HepG2 (cell line): ENCODE measurements at regions not wholly inside any gene's neighbourhood (a gene's known extent, or its start where the extent isn't known, plus 50 kb on each side); places are given as distances from the start of the nearest gene placed in this dataset.

Source experiments
- ATAC-seq: fragments of 200-7000 bp; cut with Tn5 transposase; 3 replicates; pipeline ENCODE4 v1.9.1; 2020; ENCODE audit warnings: mild to moderate bottlenecking, moderate library complexity
- BruUV-seq: library from RNA; stranded (reverse); fragments of 400-500 nt; replicated peaks from 2 replicates; lab custom pipeline; 2021; lab: Mats Ljungman, UMichigan
- CTCF ChIA-PET: fragments of 300-600 bp; formaldehyde crosslinking; extraction: SDS; loops from one replicate; lab custom pipeline; 2021; ENCODE audit warnings: low total read pairs, inconsistent platforms, low intra/inter-chr PET ratio; lab: Yijun Ruan, JAX
- POLR2A ChIA-PET: fragments of 350-600 bp; sonication (Branson Sonifier 250); formaldehyde crosslinking; loops from one replicate; lab custom pipeline; 2020; ENCODE audit warnings: antibody characterized with exemption, inconsistent platforms; lab: Yijun Ruan, JAX
- DNase-seq: peaks from one replicate; pipeline ENCODE4 v3.0.0-alpha.2; 2015; ENCODE audit warnings: low spot score
- FAIRE-seq: peaks from 3 replicates; lab custom pipeline; 2011; peaks lifted over from hg19 to GRCh38; lab: Jason Lieb, UNC
- H2AFZ ChIP-seq: one replicate; pipeline ENCODE4 v1.6.1; 2011; ENCODE audit warnings: low read length, inconsistent platforms
- H3K27ac ChIP-seq: fragments of 300-600 bp; 3 replicates; pipeline ENCODE4 v1.8.0; 2011; ENCODE audit warnings: mixed run types, mild to moderate bottlenecking, mixed read lengths, low read length, inconsistent platforms; ENCODE audit not compliant: insufficient read depth; ENCODE audit errors: extremely low read length
- H3K27me3 ChIP-seq, 2 experiments: fragments of 200-600 bp in 1 of 2; 2 replicates in 1 of 2; 3 replicates in 1 of 2; pipeline versions ENCODE4 v1.6.0 to v1.8.0; 2011; ENCODE audit warnings: low read length in 2 of 2, mild to moderate bottlenecking in 2 of 2, moderate library complexity in 2 of 2, inconsistent platforms in 1 of 2; ENCODE audit not compliant: insufficient read depth in 2 of 2, control insufficient read depth in 1 of 2
- H3K36me3 ChIP-seq, 2 experiments: fragments of 200-600 bp in 1 of 2; replicated peaks in 1 of 2; 2 replicates in 1 of 2; 3 replicates in 1 of 2; pipeline versions ENCODE4 v1.5.1 to v1.8.0; 2011; ENCODE audit warnings: low read length in 2 of 2, inconsistent platforms in 1 of 2; ENCODE audit not compliant: insufficient read depth in 2 of 2, control insufficient read depth in 1 of 2
- H3K4me1 ChIP-seq: 2 replicates; pipeline ENCODE4 v1.5.1; 2012; ENCODE audit warnings: low read length, inconsistent platforms; ENCODE audit not compliant: insufficient read depth
- H3K4me2 ChIP-seq: 2 replicates; pipeline ENCODE4 v1.6.0; 2011; ENCODE audit warnings: low read depth, low read length, inconsistent platforms
- H3K4me3 ChIP-seq, 3 experiments: fragments of 200-600 bp in 1 of 3; sonication (generic), shearing (Covaris generic) in 1 of 3; replicated peaks in 1 of 3; 2 replicates each; pipeline ENCODE4 v1.5.1; 2011 to 2016; ENCODE audit warnings: low read length in 3 of 3, inconsistent platforms in 2 of 3, low read depth in 2 of 3, mild to moderate bottlenecking in 2 of 3, control low read depth in 1 of 3, mixed read lengths in 1 of 3; ENCODE audit not compliant: insufficient read depth in 1 of 3
- H3K79me2 ChIP-seq: one replicate; pipeline ENCODE4 v1.6.1; 2011; ENCODE audit warnings: low read length, inconsistent platforms; ENCODE audit not compliant: insufficient read depth
- H3K9ac ChIP-seq: 2 replicates; pipeline ENCODE4 v1.6.0; 2011; ENCODE audit warnings: mild to moderate bottlenecking, low read depth, low read length, inconsistent platforms; ENCODE audit not compliant: insufficient read depth
- H3K9me3 ChIP-seq: 2 replicates; pipeline ENCODE4 v1.5.1; 2012; ENCODE audit warnings: mild to moderate bottlenecking, low read length
- H4K20me1 ChIP-seq: 2 replicates; pipeline ENCODE4 v1.6.0; 2011; ENCODE audit warnings: inconsistent platforms, mild to moderate bottlenecking, low read length, moderate library complexity; ENCODE audit not compliant: insufficient read depth
- BHLHE40 ChIP-seq: IDR thresholded peaks from 2 replicates; pipeline ENCODE4 v1.6.1; 2011; ENCODE audit warnings: low read length, improper control_type of control experiment
- ERF ChIP-seq: IDR thresholded peaks from 2 replicates; pipeline ENCODE4 v1.6.1; 2018; ENCODE audit warnings: missing biosample characterization, missing genetic modification reagents
- FOXO1 ChIP-seq: sonication (generic); formaldehyde crosslinking; IDR thresholded peaks from 2 replicates; pipeline ENCODE4 v1.4.0; 2020; ENCODE audit warnings: missing genetic modification reagents
- SNAI1 ChIP-seq: sonication (generic); formaldehyde crosslinking; IDR thresholded peaks from 2 replicates; pipeline ENCODE4 v1.5.0; 2020; ENCODE audit warnings: mild to moderate bottlenecking, missing genetic modification reagents, borderline replicate concordance
- SP140L ChIP-seq: sonication (generic); formaldehyde crosslinking; IDR thresholded peaks from 2 replicates; pipeline ENCODE4 v1.4.0; 2020; ENCODE audit warnings: missing genetic modification reagents, borderline replicate concordance
- ZNF326 ChIP-seq: sonication (generic); formaldehyde crosslinking; IDR thresholded peaks from 2 replicates; pipeline ENCODE4 v1.4.0; 2020; ENCODE audit warnings: missing genetic modification reagents, borderline replicate concordance
- ZNF33A ChIP-seq: sonication (generic); formaldehyde crosslinking; IDR thresholded peaks from 2 replicates; pipeline ENCODE4 v1.5.1; 2020; ENCODE audit warnings: missing genetic modification reagents, mild to moderate bottlenecking, moderate library complexity, borderline replicate concordance
- WGBS: methylation state at CpG from one replicate; pipeline ENCODE4 v1.1.6; 2017; ENCODE audit warnings: low lambda C conversion rate; 5-methylcytosine and 5-hydroxymethylcytosine counted together
- in situ Hi-C: cut with HindIII; loops from 2 replicates; pipeline ENCODE4 v1.10.0; 2017; ENCODE audit warnings: low pct_unique_long_range_greater_than_20kb; ENCODE audit not compliant: extremely low pct_ligation_motif_present
- intact Hi-C: fragments of 100-400 bp; cut with micrococcal nuclease; formaldehyde crosslinking; loops from one replicate; pipeline ENCODE4 v1.10.0; 2022; ENCODE audit not compliant: unreplicated experiment
- TF ChIP-seq, protein P1 (sequence below): IDR thresholded peaks from 2 replicates; pipeline ENCODE4 v1.6.1; 2012; ENCODE audit warnings: inconsistent platforms
- TF ChIP-seq, protein P2 (sequence below): IDR thresholded peaks from 2 replicates; pipeline ENCODE4 v1.6.1; 2016; ENCODE audit warnings: control low read depth
- TF ChIP-seq, protein P3 (sequence below): sonication (generic); formaldehyde crosslinking; IDR thresholded peaks from 2 replicates; pipeline ENCODE4 v1.4.0; 2020; ENCODE audit warnings: missing genetic modification reagents
- TF ChIP-seq, protein P4 (sequence below): sonication (generic); formaldehyde crosslinking; IDR thresholded peaks from 2 replicates; pipeline ENCODE4 v1.4.0; 2020; ENCODE audit warnings: missing genetic modification reagents
- TF ChIP-seq, protein P5 (sequence below): sonication (generic); formaldehyde crosslinking; IDR thresholded peaks from 2 replicates; pipeline ENCODE4 v1.8.1; 2023; ENCODE audit warnings: missing genetic modification reagents, inconsistent platforms, borderline replicate concordance

DNA sequence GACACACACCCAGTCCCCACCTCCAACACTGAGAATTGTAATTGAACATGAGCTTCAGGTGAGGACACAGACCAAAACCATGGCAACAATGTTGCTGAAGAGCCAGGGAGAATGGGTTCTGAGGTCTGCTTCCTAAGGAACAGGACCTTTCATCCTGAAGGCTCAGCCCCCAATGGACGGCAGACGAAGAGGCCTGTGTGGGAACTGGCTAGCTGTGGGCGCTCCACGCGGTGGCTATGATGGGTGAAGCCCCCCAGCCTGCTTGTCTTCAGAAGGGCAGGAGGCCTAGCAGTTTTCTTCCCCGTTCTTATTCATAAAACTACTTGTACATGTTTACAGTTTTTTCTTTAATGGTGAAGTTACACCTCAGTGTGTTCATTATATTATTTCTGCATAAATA lies 136.1 kb upstream of the SPACA7 start:
- no peaks in the 10 kb centered on the region for H3K79me2 ChIP-seq
- FAIRE-seq (no peak), ATAC-seq (no peak), DNase-seq (no peak)
- H3K9ac ChIP-seq, result no peak overlapping the region
- ChIA-PET CTCF (no interaction called here), POLR2A (no interaction called here)
- no peak overlapping the region for H3K4me3 ChIP-seq
- H2AFZ ChIP-seq, result no peak overlapping the region
- H3K9me3 ChIP-seq, result no peaks in the 10 kb centered on the region
- in situ Hi-C loops, result no loop called here
- H3K27ac ChIP-seq, result no peak overlapping the region
- peaks cover 0 to 28% of the 10 kb centered on the region in 2 experiments; a peak in 2 of 5 replicates for H3K27me3 ChIP-seq
- 3% methylated on average over 4 of the region's 6 CpGs for WGBS
- no peak overlapping the region for H3K4me2 ChIP-seq
- intact Hi-C loops, result no loop called here
- H4K20me1 ChIP-seq, result no peaks in the 10 kb centered on the region
- no TSS peak for BruUV-seq
- H3K36me3 ChIP-seq, result no peaks in the 10 kb centered on the region
- no peaks in the 10 kb centered on the region for H3K4me1 ChIP-seq
- no peak for TF ChIP-seq SNAI1
- TF ChIP-seq, protein P1, sequence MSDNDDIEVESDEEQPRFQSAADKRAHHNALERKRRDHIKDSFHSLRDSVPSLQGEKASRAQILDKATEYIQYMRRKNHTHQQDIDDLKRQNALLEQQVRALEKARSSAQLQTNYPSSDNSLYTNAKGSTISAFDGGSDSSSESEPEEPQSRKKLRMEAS, result no peak
- TF ChIP-seq ZNF326 (CRISPR knock-in tag), result no peak
- TF ChIP-seq FOXO1 (CRISPR knock-in tag), result no peak
- TF ChIP-seq SP140L (CRISPR knock-in tag), result no peak

DNA sequence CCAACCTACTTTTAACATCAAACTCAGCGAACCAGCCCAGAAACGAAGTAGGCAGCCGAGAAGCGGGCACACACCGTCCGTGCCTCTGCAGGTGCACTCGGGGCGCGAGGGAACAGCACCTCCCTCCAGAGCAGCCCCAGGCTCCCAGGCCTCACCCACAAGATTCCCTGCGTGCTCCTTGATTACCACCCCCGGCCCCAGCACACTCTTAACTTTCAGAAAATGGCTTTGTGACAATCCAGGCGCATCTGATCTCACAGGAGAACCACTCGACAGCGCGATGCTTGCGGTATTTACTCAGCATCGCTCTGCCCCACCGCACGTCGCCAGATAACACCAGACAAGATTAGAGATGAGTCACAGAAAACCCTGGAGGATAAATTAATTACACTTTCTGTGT lies 134.9 kb upstream of the SPACA7 start:
- Histone ChIP-seq H3K27ac (no peak overlapping the region), H3K9me3 (no peaks in the 10 kb centered on the region), H3K36me3 (no peaks in the 10 kb centered on the region), H3K4me2 (no peak overlapping the region), H3K79me2 (no peaks in the 10 kb centered on the region), H3K4me3 (no peak overlapping the region), H4K20me1 (no peaks in the 10 kb centered on the region), H3K9ac (no peak overlapping the region), H3K4me1 (no peaks in the 10 kb centered on the region), H3K27me3 (peaks cover 0 to 27% of the 10 kb centered on the region in 2 experiments; a peak in 2 of 5 replicates), H2AFZ (no peak overlapping the region)
- in situ Hi-C loops, result no loop called here
- no peak for FAIRE-seq
- intact Hi-C loops, result no loop called here
- ATAC-seq, result no peak
- DNase-seq, result no peak
- BruUV-seq, result no TSS peak
- CTCF ChIA-PET, result no interaction called here
- WGBS, result 40% methylated on average over 17 of the region's 20 CpGs
- POLR2A ChIA-PET, result no interaction called here
- TF ChIP-seq, protein P2, sequence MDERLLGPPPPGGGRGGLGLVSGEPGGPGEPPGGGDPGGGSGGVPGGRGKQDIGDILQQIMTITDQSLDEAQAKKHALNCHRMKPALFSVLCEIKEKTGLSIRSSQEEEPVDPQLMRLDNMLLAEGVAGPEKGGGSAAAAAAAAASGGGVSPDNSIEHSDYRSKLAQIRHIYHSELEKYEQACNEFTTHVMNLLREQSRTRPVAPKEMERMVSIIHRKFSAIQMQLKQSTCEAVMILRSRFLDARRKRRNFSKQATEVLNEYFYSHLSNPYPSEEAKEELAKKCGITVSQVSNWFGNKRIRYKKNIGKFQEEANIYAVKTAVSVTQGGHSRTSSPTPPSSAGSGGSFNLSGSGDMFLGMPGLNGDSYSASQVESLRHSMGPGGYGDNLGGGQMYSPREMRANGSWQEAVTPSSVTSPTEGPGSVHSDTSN (CRISPR knock-in tag), result no peak
- TF ChIP-seq BHLHE40 (no peak), ZNF33A (CRISPR knock-in tag) (no peak), ERF (CRISPR knock-in tag) (no peak)
- TF ChIP-seq, protein P3, sequence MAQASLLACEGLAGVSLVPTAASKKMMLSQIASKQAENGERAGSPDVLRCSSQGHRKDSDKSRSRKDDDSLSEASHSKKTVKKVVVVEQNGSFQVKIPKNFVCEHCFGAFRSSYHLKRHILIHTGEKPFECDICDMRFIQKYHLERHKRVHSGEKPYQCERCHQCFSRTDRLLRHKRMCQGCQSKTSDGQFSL (CRISPR knock-in tag), result no peak
- TF ChIP-seq, protein P4, sequence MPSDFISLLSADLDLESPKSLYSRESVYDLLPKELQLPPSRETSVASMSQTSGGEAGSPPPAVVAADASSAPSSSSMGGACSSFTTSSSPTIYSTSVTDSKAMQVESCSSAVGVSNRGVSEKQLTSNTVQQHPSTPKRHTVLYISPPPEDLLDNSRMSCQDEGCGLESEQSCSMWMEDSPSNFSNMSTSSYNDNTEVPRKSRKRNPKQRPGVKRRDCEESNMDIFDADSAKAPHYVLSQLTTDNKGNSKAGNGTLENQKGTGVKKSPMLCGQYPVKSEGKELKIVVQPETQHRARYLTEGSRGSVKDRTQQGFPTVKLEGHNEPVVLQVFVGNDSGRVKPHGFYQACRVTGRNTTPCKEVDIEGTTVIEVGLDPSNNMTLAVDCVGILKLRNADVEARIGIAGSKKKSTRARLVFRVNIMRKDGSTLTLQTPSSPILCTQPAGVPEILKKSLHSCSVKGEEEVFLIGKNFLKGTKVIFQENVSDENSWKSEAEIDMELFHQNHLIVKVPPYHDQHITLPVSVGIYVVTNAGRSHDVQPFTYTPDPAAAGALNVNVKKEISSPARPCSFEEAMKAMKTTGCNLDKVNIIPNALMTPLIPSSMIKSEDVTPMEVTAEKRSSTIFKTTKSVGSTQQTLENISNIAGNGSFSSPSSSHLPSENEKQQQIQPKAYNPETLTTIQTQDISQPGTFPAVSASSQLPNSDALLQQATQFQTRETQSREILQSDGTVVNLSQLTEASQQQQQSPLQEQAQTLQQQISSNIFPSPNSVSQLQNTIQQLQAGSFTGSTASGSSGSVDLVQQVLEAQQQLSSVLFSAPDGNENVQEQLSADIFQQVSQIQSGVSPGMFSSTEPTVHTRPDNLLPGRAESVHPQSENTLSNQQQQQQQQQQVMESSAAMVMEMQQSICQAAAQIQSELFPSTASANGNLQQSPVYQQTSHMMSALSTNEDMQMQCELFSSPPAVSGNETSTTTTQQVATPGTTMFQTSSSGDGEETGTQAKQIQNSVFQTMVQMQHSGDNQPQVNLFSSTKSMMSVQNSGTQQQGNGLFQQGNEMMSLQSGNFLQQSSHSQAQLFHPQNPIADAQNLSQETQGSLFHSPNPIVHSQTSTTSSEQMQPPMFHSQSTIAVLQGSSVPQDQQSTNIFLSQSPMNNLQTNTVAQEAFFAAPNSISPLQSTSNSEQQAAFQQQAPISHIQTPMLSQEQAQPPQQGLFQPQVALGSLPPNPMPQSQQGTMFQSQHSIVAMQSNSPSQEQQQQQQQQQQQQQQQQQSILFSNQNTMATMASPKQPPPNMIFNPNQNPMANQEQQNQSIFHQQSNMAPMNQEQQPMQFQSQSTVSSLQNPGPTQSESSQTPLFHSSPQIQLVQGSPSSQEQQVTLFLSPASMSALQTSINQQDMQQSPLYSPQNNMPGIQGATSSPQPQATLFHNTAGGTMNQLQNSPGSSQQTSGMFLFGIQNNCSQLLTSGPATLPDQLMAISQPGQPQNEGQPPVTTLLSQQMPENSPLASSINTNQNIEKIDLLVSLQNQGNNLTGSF, result no peak
- TF ChIP-seq, protein P5, sequence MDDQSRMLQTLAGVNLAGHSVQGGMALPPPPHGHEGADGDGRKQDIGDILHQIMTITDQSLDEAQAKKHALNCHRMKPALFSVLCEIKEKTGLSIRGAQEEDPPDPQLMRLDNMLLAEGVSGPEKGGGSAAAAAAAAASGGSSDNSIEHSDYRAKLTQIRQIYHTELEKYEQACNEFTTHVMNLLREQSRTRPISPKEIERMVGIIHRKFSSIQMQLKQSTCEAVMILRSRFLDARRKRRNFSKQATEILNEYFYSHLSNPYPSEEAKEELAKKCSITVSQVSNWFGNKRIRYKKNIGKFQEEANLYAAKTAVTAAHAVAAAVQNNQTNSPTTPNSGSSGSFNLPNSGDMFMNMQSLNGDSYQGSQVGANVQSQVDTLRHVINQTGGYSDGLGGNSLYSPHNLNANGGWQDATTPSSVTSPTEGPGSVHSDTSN, result no peak
